WI38 (cell line): ENCODE measurements at regions not wholly inside any gene's neighbourhood (a gene's known extent, or its start where the extent isn't known, plus 50 kb on each side); places are given as distances from the start of the nearest gene placed in this dataset.
"Not testable (repeated sequence)": the region's sequence is repeated elsewhere in the genome, so short reads cannot be mapped to it uniquely, and the experiment has no call there.

ENCODE experiments used
- H3K4me3 ChIP-seq: 2 replicates; pipeline ENCODE4 v1.5.1; 2011; ENCODE audit warnings: low read depth, mild to moderate bottlenecking, control low read depth, low read length
- CTCF ChIP-seq: IDR thresholded peaks from 2 replicates; pipeline ENCODE4 v1.5.1; 2012; ENCODE audit warnings: low read depth, mild to moderate bottlenecking, control low read depth, low read length

GRCh38 chr13:33678084-33678483, 139.9 kb upstream of the RFC3 start:
- no peak for TF ChIP-seq CTCF
- H3K4me3 ChIP-seq = no peak overlapping the region

DNA sequence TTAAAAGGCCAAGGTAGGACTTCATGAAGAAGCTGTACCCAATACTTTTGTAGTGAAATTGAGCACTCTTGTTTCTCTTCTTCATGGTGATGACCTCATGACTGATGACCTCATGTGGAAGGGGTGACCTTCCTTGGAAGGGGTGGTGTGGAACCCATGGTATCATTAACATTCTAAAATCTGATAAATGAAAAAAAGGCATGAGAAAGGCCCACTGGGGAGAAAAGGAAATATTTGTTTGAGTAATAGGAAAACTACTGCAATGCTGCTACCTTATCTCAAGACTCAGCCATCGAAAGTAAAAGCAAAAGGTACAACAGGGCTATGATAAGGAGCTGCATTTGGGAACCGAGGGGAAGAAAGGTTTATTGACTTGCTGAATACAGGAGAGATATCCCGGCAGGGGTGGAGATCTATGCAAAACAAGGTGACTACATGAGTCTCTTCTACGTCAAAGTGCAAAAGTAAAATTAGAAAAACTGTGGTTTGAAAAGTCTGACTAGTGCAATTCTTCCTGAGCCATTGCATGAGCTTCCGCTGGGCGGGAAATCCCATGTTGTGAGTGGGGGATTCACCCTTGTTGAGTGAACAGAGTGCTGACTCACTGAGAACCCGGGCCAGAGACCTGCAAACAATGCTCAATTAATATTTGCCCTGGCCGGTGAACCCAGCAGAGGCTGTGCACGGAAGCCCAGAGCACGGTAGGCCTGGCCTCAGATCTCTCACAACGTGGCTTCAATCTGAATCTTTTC, 138.9 kb upstream of the RFC3 start:
- no peak overlapping the region for H3K4me3 ChIP-seq
- TF ChIP-seq CTCF = no peak

DNA sequence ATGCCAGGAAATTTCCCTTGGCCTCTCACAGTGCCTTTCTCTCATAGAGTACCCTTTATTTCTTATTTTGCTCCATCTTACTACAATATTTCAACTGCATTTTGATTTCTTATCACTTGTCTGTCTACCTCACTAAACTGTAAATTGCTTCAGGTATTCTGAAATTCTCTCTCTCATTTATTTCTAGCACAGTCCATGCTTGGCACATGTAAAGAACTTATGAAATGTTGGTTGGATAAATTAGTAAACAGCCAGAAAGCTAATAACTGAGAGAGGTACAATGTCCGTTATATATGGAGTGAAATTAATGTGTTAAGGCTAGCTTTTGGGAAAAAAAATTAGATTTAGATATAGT, 138.3 kb upstream of the RFC3 start:
- no peak for TF ChIP-seq CTCF
- no peak overlapping the region for H3K4me3 ChIP-seq

DNA sequence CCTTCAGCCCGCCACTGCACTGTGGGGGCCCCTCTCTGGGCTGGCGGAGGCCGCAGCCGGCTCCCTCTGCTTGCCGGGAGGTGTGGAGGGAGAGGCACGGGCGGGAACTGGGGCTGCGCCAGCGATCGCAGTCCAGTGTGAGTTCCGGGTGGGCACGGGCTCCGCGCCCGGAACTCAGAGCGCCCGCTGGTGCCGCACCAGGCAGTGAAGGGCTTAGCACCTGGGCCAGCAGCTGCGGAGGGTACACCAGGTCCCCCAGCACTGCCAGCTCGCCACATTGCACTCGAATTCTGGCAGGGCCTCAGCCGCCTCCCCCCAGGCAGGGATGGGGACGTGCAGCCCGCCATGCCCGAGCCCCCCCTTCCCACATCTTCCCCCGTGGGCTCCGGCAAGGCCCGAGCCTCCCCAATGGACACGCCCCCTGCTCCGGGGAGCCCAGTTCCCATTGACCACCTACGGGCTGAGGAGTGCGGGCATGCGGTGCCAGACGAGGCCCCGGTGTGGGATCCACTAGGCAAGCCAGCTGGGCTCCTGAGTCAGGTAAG, 135.9 kb upstream of the RFC3 start:
- no peak overlapping the region for H3K4me3 ChIP-seq
- TF ChIP-seq CTCF = no peak

DNA sequence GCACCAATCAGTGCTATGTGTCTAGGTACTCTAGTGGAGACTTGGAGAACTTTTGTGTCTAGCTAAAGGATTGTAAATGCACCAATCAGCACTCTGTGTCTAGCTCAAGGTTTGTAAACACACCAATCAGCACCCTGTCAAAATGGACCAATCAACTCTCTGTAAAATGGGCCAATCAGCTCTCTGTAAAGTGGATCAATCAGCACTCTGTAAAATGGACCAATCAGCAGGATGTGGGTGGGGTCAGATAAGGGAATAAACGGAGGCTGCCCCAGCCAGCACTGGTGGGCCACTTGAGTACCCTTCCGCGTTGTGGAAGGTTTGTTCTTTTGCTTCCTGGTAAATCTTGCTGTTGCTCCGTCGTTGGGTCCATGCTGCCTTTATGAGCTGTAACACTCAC, 135.3 kb upstream of the RFC3 start:
- H3K4me3 ChIP-seq = not testable (repeated sequence)

GRCh38 chr13:33683376-33683775, 134.6 kb upstream of the RFC3 start:
- no peak for TF ChIP-seq CTCF
- no peak overlapping the region for H3K4me3 ChIP-seq

DNA sequence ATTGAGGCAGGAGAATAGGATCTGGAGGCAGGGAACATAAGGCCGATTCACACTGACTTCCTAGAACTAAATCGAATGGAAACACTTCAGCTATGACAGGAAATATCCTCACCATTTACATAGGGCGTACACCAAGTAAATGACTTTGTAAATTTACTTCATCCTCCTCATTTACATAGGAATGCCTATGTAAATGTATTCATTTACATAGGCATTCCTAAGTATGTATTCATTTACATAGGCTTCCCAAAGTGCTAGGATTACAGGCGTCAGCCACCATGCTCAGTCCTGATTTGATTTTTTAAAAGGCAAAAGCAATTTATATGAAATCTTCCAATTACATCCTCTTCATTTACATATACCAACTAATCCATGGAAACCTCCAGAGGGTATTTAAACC, 133.1 kb upstream of the RFC3 start:
- TF ChIP-seq CTCF = no peak
- H3K4me3 ChIP-seq = no peak overlapping the region

GRCh38 chr13:33686772-33687480, 131.0 kb upstream of the RFC3 start:
- no peak for TF ChIP-seq CTCF

More at GRCh38 chr13:33686772-33687480, 131.0 kb upstream of the RFC3 start:
- H3K4me3 ChIP-seq = no peak overlapping the region
